SHP77 (cell line): ENCODE measurements at regions not wholly inside any gene's neighbourhood (a gene's known extent, or its start where the extent isn't known, plus 50 kb on each side); places are given as distances from the start of the nearest gene placed in this dataset.
"Not testable (repeated sequence)": the region's sequence is repeated elsewhere in the genome, so short reads cannot be mapped to it uniquely, and the experiment has no call there.

ENCODE experiments used
- DNase-seq, 2 experiments: peaks; one replicate each; lab custom pipeline; 2025; lab: John Stamatoyannopoulos, UW

- DNase-seq = no peak
Observed at GRCh38 chr4:33924811-33925210, 2319.5 kb downstream of the ARAP2 start.

GRCh38 chr4:33930497-33930896 is 2313.8 kb downstream of the ARAP2 start:
- DNase-seq = no peak

GRCh38 chr4:33931026-33931425 is 2313.3 kb downstream of the ARAP2 start:
- no peak for DNase-seq

GRCh38 chr4:33940281-33940680 is 2304.0 kb downstream of the ARAP2 start:
- no peak for DNase-seq

- DNase-seq = no peak
Observed at GRCh38 chr4:33941854-33942253, 2302.5 kb downstream of the ARAP2 start.

GRCh38 chr4:33948921-33949320 is 2295.4 kb downstream of the ARAP2 start:
- no peak for DNase-seq

- DNase-seq = not testable (repeated sequence)
Observed at GRCh38 chr4:33953848-33954247, 2290.5 kb downstream of the ARAP2 start.

GRCh38 chr4:33954759-33955158 is 2289.6 kb downstream of the ARAP2 start:
- DNase-seq = no peak

GRCh38 chr4:33959519-33959918 is 2284.8 kb downstream of the ARAP2 start:
- no peak for DNase-seq

GRCh38 chr4:33961761-33962160 is 2282.6 kb downstream of the ARAP2 start:
- no peak for DNase-seq

- no peak for DNase-seq
Observed at GRCh38 chr4:33966808-33967207, 2277.5 kb downstream of the ARAP2 start.

- DNase-seq = no peak
Observed at GRCh38 chr4:33974270-33974669, 2270.0 kb downstream of the ARAP2 start.

GRCh38 chr4:33975995-33976394 is 2268.3 kb downstream of the ARAP2 start:
- DNase-seq = no peak

GRCh38 chr4:33979781-33980180 is 2264.5 kb downstream of the ARAP2 start:
- DNase-seq = not testable (repeated sequence)

- DNase-seq = no peak
Observed at GRCh38 chr4:33980361-33980760, 2264.0 kb downstream of the ARAP2 start.

GRCh38 chr4:33989820-33990443 is 2254.4 kb downstream of the ARAP2 start:
- DNase-seq = no peak

- DNase-seq = no peak
Observed at GRCh38 chr4:33996075-33996718, 2248.1 kb downstream of the ARAP2 start.

GRCh38 chr4:33998291-33998690 is 2246.0 kb downstream of the ARAP2 start:
- no peak for DNase-seq

GRCh38 chr4:34000356-34000755 is 2244.0 kb downstream of the ARAP2 start:
- DNase-seq = no peak

- DNase-seq = not testable (repeated sequence)
Observed at GRCh38 chr4:34006540-34006939, 2237.8 kb downstream of the ARAP2 start.

- no peak for DNase-seq
Observed at GRCh38 chr4:34009951-34010350, 2234.4 kb downstream of the ARAP2 start.

GRCh38 chr4:34010751-34011519 is 2233.4 kb downstream of the ARAP2 start:
- DNase-seq = no peak

- no peak for DNase-seq
Observed at GRCh38 chr4:34035225-34035624, 2209.1 kb downstream of the ARAP2 start.
